ENCODE measurements at regions not wholly inside any gene's neighbourhood (a gene's known extent, or its start where the extent isn't known, plus 50 kb on each side); places are given as distances from the start of the nearest gene placed in this dataset.
A peak's percentile ranks its signal among the peaks of the same experiment; 100 is the strongest.

GRCh38 chr1:101290922-101291561, 54.2 kb downstream of the S1PR1 start:
- no peak overlapping the region for H3K9ac ChIP-seq (ENCODE audit: low read depth in 2 of 2, low read length in 2 of 2)
- intact Hi-C loops (cut with DNase I): no loop called here

DNA sequence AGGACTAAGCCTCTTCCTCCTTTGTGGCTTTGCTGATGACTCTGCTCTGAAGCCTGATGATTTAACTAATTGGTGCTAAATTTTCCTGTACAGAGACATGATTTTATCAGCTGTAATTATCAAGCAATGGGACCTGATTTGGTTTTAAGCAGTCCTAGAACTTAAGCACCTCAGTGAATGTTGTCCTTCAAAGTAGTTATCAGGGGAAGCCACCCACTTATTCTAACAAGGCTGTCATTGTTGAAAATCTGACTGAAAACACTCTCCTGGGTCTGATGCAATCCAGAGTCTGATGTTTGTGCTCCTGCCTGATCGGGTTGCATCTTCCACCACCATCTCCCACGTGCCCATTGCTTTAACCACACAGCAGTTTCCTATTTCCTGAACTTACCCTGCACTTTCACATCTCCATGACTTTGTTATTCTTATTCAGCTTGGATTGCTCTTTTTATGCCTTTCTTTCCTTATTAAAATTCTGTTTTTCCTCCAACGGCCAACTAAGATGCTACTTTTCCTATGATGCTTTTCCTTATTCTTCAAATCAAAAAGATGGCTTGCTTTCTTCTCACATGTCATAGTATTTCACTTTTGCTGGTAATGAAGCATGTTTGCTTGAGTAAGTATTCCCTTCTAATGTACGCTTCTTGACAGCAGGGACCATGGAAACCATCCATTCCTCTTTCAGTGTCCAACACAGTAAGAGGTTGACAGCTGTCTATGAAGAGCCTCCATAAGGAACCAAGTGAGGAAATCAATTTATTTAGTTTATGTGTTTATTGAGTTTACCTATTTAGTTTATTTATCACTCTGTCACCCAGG, 55.0 kb downstream of the S1PR1 start:
- no peaks in the 10 kb centered on the region for H3K36me3 ChIP-seq
- H3K9ac ChIP-seq (ENCODE audit: low read depth in 2 of 2, low read length in 2 of 2): no peak overlapping the region
- TF ChIP-seq, protein P1, sequence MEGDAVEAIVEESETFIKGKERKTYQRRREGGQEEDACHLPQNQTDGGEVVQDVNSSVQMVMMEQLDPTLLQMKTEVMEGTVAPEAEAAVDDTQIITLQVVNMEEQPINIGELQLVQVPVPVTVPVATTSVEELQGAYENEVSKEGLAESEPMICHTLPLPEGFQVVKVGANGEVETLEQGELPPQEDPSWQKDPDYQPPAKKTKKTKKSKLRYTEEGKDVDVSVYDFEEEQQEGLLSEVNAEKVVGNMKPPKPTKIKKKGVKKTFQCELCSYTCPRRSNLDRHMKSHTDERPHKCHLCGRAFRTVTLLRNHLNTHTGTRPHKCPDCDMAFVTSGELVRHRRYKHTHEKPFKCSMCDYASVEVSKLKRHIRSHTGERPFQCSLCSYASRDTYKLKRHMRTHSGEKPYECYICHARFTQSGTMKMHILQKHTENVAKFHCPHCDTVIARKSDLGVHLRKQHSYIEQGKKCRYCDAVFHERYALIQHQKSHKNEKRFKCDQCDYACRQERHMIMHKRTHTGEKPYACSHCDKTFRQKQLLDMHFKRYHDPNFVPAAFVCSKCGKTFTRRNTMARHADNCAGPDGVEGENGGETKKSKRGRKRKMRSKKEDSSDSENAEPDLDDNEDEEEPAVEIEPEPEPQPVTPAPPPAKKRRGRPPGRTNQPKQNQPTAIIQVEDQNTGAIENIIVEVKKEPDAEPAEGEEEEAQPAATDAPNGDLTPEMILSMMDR (IDR thresholded peaks at IDR 0.05): no peak
- no peak overlapping the region for H3K27ac ChIP-seq
- H3K27me3 ChIP-seq: no peaks in the 10 kb centered on the region
- H3K9me3 ChIP-seq: no peaks in the 10 kb centered on the region
- no peak overlapping the region for H3K4me3 ChIP-seq
- intact Hi-C loops (cut with DNase I): no loop called here
- no peak for DNase-seq
- no peaks in the 10 kb centered on the region for H3K4me1 ChIP-seq

More at GRCh38 chr1:101290922-101291561, 54.2 kb downstream of the S1PR1 start:
- TF ChIP-seq, protein P1 (IDR thresholded peaks at IDR 0.05): no peak
- no peak for DNase-seq
- H3K4me3 ChIP-seq: no peak overlapping the region
- H3K27me3 ChIP-seq: no peaks in the 10 kb centered on the region
- H3K27ac ChIP-seq: no peak overlapping the region
- no peaks in the 10 kb centered on the region for H3K36me3 ChIP-seq
- no peaks in the 10 kb centered on the region for H3K4me1 ChIP-seq
- no peaks in the 10 kb centered on the region for H3K9me3 ChIP-seq

GRCh38 chr1:101293461-101294051, 56.7 kb downstream of the S1PR1 start:
- Histone ChIP-seq H3K36me3 (no peaks in the 10 kb centered on the region), H3K27ac (no peak overlapping the region), H3K4me3 (no peak overlapping the region), H3K9ac (ENCODE audit: low read depth in 2 of 2, low read length in 2 of 2) (no peak overlapping the region), H3K4me1 (no peaks in the 10 kb centered on the region), H3K27me3 (no peaks in the 10 kb centered on the region), H3K9me3 (no peaks in the 10 kb centered on the region)
- TF ChIP-seq, protein P1 (IDR thresholded peaks at IDR 0.05): no peak
- intact Hi-C loops (cut with DNase I): no loop called here
- DNase-seq: no peak

DNA sequence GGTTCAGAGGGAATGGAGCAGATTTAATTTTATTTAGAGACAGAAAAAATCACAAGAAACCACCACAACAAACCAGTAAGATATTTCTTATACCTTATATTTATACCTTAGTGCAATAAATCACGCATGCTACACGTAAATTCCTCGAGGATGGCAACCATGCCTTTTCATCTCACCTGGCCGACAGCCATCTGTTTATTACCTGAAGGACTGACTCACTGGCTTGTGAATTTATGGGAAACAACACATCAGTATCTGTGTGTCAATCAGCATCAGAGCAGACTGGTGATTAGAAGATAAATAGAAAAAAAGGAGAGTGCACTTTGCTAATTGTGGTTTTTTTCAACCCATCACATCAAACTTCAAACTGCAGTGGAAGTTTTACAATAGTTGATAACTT, 58.4 kb downstream of the S1PR1 start:
- intact Hi-C loops (cut with DNase I): no loop called here
- Histone ChIP-seq H3K9ac (ENCODE audit: low read depth in 2 of 2, low read length in 2 of 2) (no peak overlapping the region), H3K36me3 (no peaks in the 10 kb centered on the region), H3K9me3 (no peaks in the 10 kb centered on the region), H3K27me3 (no peaks in the 10 kb centered on the region), H3K4me1 (no peaks in the 10 kb centered on the region), H3K27ac (no peak overlapping the region), H3K4me3 (no peak overlapping the region)
- TF ChIP-seq, protein P1 (IDR thresholded peaks at IDR 0.05): no peak
- peak; percentile 43 for DNase-seq

- Histone ChIP-seq H3K27ac (no peak overlapping the region), H3K9ac (ENCODE audit: low read depth in 2 of 2, low read length in 2 of 2) (no peak overlapping the region), H3K27me3 (no peaks in the 10 kb centered on the region), H3K4me3 (no peak overlapping the region), H3K4me1 (no peaks in the 10 kb centered on the region), H3K36me3 (no peaks in the 10 kb centered on the region), H3K9me3 (no peaks in the 10 kb centered on the region)
- DNase-seq: no peak
- intact Hi-C loops (cut with DNase I): no loop called here
- TF ChIP-seq, protein P1 (IDR thresholded peaks at IDR 0.05): no peak
Observed at GRCh38 chr1:101298663-101299062, 61.8 kb downstream of the S1PR1 start.
